C4-2B (cell line): ENCODE measurements at regions not wholly inside any gene's neighbourhood (a gene's known extent, or its start where the extent isn't known, plus 50 kb on each side); places are given as distances from the start of the nearest gene placed in this dataset.
"Not testable (repeated sequence)": the region's sequence is repeated elsewhere in the genome, so short reads cannot be mapped to it uniquely, and the experiment has no call there.

ENCODE experiments used
- CTCF ChIP-seq: fragments of 450-650 bp; conservative IDR thresholded peaks from 2 replicates; pipeline ENCODE4 v1.5.1; 2017; ENCODE audit warnings: mild to moderate bottlenecking
- ZFX ChIP-seq: fragments of 450-650 bp; IDR thresholded peaks from 2 replicates; pipeline ENCODE4 v1.6.1; 2017

- not testable (repeated sequence) for TF ChIP-seq CTCF, ZFX
Measured at GRCh38 chr10:128201826-128202225, 75.6 kb upstream of the MKI67 start.
